ENCODE measurements at regions not wholly inside any gene's neighbourhood (a gene's known extent, or its start where the extent isn't known, plus 50 kb on each side); places are given as distances from the start of the nearest gene placed in this dataset.

DNA sequence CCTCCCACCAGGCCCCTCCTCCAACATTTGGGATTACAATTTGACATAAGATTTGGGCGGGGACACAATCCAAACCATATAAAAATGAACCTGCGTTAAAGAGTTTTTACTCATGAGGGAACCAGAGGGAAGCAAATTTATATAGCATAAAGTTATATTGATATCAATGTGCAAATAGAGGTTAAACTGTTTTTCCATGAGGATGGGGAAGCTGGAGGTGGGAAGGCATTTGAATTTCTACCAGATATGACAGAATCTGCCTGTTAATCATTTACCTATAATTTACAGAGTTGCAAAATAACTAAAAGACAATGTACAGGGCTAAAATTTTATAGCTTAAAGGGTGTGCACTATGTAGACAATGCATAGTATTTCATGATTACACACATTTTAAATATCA, 322.0 kb upstream of the FKBP1C start:
- Histone ChIP-seq H3K9me3 (no peaks in the 10 kb centered on the region), H3K4me1 (no peaks in the 10 kb centered on the region), H3K4me3 (no peak overlapping the region), H3K27ac (no peak overlapping the region), H3K36me3 (replicated peaks in 1 of 2; ENCODE audit: insufficient read depth in 1 of 2, low read depth in 2 of 2) (no peaks in the 10 kb centered on the region), H3K27me3 (peaks cover 0 to 6% of the 10 kb centered on the region in 2 donors)
- 93 to 96% methylated on average over 2 of the region's 2 CpGs for WGBS, 2 donors
- TF ChIP-seq CTCF (IDR thresholded peaks at IDR 0.05): no peak
- TF ChIP-seq POLR2A (IDR thresholded peaks at IDR 0.05): no peak
- DNase-seq: no peak
- intact Hi-C loops (cut with DNase I): no loop called here
- no peak for ATAC-seq

GRCh38 chr6:62891065-62891647, 320.1 kb upstream of the FKBP1C start:
- WGBS, 2 donors: 27 to 29% methylated on average over 2 of the region's 2 CpGs
- no peak for ATAC-seq
- TF ChIP-seq POLR2A (IDR thresholded peaks at IDR 0.05) (no peak), CTCF (IDR thresholded peaks at IDR 0.05) (peak in 5 of 7 experiments; percentile 23 to 52 (median 33))
- no peak for DNase-seq
- no peak overlapping the region for H3K4me3 ChIP-seq
- H3K9me3 ChIP-seq: no peaks in the 10 kb centered on the region
- intact Hi-C loops (cut with DNase I): no loop called here
- H3K27me3 ChIP-seq: peaks cover 0 to 6% of the 10 kb centered on the region in 2 donors
- no peaks in the 10 kb centered on the region for H3K36me3 ChIP-seq (replicated peaks in 1 of 2; ENCODE audit: insufficient read depth in 1 of 2, low read depth in 2 of 2)
- no peak overlapping the region for H3K27ac ChIP-seq
- no peaks in the 10 kb centered on the region for H3K4me1 ChIP-seq

- H3K4me3 ChIP-seq: no peak overlapping the region
- peaks cover 0 to 6% of the 10 kb centered on the region in 2 donors for H3K27me3 ChIP-seq
- DNase-seq: no peak
- no peak for TF ChIP-seq CTCF (IDR thresholded peaks at IDR 0.05)
- TF ChIP-seq POLR2A (IDR thresholded peaks at IDR 0.05): no peak
- H3K9me3 ChIP-seq: no peaks in the 10 kb centered on the region
- intact Hi-C loops (cut with DNase I): no loop called here
- H3K36me3 ChIP-seq (replicated peaks in 1 of 2; ENCODE audit: insufficient read depth in 1 of 2, low read depth in 2 of 2): no peaks in the 10 kb centered on the region
- ATAC-seq: no peak
- 83 to 94% methylated on average over 1 of the region's 1 CpG for WGBS, 2 donors
- H3K4me1 ChIP-seq: no peaks in the 10 kb centered on the region
- H3K27ac ChIP-seq: no peak overlapping the region
Measured at GRCh38 chr6:62894114-62894513, 317.2 kb upstream of the FKBP1C start.

DNA sequence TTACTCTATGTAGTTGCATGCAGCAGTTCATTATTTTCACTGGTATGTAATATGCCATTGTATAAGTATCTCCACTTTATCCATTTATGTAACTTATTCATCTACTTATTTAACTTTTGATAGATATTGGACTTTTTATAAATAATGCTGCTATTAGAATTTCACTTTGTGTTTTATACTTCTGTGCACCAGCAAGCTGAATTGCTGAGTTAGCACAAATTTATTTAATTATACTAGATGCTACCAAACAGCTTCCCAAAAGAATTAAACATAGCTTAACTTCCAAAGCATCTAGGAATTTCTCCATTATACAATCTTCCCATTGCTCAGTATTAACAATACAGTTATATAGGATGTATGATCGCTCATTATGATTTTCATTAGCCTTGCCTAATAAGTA, 308.0 kb upstream of the FKBP1C start:
- TF ChIP-seq CTCF (IDR thresholded peaks at IDR 0.05): no peak
- no peak for TF ChIP-seq POLR2A (IDR thresholded peaks at IDR 0.05)
- 89 to 100% methylated on average over 1 of the region's 1 CpG for WGBS, 2 donors
- no peak for DNase-seq
- Histone ChIP-seq H3K27ac (no peak overlapping the region), H3K4me3 (no peak overlapping the region), H3K27me3 (no peaks in the 10 kb centered on the region), H3K4me1 (no peaks in the 10 kb centered on the region), H3K36me3 (replicated peaks in 1 of 2; ENCODE audit: insufficient read depth in 1 of 2, low read depth in 2 of 2) (no peaks in the 10 kb centered on the region), H3K9me3 (peaks cover 0 to 8% (median 0%) of the 10 kb centered on the region in 3 donors)
- intact Hi-C loops (cut with DNase I): no loop called here
- no peak for ATAC-seq

DNA sequence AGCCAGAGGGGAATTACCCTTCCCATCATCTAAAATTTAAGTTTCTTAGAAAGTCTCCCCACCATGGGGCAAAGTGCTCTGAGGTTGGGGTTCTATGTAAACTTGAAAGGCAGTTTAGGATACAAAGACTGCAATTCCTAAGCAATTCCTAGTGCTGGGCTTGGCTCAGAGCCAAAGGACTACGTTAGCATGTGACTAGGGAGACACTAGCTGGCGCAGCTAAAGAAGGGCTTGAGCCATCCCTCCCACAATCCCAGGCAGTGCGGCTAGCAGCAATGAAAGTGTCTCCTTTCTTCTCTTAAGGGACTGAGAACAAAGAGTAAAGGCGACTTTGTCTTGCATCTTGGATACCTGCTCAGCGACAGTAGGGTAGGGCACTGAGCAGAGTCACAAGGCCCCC, 306.6 kb upstream of the FKBP1C start:
- Histone ChIP-seq H3K27ac (no peak overlapping the region), H3K4me1 (no peaks in the 10 kb centered on the region), H3K4me3 (no peak overlapping the region), H3K9me3 (peaks cover 0 to 8% (median 0%) of the 10 kb centered on the region in 3 donors), H3K36me3 (replicated peaks in 1 of 2; ENCODE audit: insufficient read depth in 1 of 2, low read depth in 2 of 2) (no peaks in the 10 kb centered on the region), H3K27me3 (no peaks in the 10 kb centered on the region)
- 85 to 95% methylated on average over 5 of the region's 5 CpGs for WGBS, 2 donors
- intact Hi-C loops (cut with DNase I): no loop called here
- ATAC-seq: no peak
- no peak for TF ChIP-seq CTCF (IDR thresholded peaks at IDR 0.05)
- TF ChIP-seq POLR2A (IDR thresholded peaks at IDR 0.05): no peak
- no peak for DNase-seq

Measured in body of pancreas (tissue), 4 donors.